Activated CD4-positive, alpha-beta T cell treated with anti-CD3 and anti-CD28 coated beads, Interleukin-2, amount 50 U/mL, for 24 hours (primary cell): ENCODE measurements at regions not wholly inside any gene's neighbourhood (a gene's known extent, or its start where the extent isn't known, plus 50 kb on each side); places are given as distances from the start of the nearest gene placed in this dataset.

Experiments used
- DNase-seq, 2 donors: peaks; one replicate each; pipeline ENCODE4 v3.0.0-alpha.2; 2020; ENCODE audit warnings: low read depth in 1 of 2, low spot score in 1 of 2

DNA sequence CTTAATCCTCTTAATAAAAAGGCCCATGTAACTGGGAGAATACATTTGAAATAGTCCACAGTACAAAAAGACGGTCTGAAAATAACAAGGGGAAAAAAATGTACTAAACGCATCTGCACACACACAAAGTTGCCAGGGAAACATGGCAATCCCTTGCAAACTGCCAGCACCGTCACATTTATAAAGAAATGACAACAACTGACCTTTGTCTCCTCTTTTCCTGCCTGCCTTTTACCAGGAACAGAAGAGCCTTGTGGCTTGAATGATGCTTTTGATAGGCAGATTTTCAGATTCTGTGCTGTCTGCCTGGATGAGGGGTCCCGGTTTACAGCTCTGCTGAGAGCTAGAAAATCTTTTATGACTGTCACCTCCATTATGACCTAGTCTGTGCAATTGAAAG, 308.6 kb upstream of the ZFP64 start:
- DNase-seq: no peak

DNA sequence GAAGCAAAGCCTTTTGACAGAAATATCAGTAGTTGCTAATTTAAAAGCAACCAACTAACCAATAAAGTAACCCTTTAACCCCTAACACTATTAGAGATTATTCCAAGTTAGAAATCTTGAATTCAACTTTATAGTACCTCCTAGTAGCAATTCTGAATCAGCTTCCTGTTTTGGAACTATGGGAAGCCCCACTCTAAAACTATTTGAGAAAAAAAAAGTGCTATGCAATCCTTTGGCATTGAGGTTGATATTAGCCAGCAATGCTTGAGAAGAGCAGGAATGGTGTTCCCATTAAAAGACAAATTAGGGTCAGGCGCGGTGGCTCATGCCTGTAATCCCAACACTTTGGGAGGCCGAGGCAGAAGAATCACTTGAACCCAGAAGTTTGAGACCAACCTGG, 306.2 kb upstream of the ZFP64 start:
- no peak for DNase-seq

DNA sequence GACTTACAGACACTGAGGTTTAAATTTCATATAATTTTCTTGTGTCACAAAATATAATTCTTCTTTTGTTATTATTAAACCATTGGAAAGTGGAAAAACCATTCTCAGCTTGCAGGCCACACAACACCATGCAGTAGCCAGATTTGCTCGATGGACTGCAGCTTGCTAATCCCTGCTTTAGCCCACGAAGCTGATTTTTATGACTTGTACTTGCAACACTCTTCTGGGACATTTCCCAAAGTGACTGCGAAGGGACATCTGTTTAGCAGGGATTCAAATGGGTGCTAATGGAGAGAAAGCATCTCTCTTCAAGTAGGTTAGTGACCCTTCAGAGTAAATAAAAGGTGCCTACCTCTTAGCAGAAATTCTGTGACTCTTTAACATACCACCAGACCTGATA, 304.6 kb upstream of the ZFP64 start:
- no peak for DNase-seq

DNA sequence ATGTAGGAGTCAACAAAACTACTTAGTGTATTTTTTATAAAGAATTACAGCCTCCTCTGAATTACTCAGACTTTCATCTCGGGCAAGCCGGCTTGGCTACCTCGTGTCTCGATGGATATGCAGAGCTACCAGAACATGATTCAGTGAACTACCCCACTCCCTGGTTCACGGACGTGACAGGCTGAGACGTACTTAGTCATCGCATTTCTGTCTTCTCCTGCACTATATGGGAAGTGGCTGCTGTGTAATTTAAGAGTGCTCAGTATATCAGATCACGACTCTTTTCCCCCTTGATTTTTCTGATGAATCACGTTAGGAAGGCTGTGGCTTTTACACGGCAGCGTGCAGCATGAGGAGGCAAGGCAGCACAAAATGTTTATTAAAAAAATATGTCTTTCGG, 302.7 kb upstream of the ZFP64 start:
- peak; percentile 8 to 69 for DNase-seq

DNA sequence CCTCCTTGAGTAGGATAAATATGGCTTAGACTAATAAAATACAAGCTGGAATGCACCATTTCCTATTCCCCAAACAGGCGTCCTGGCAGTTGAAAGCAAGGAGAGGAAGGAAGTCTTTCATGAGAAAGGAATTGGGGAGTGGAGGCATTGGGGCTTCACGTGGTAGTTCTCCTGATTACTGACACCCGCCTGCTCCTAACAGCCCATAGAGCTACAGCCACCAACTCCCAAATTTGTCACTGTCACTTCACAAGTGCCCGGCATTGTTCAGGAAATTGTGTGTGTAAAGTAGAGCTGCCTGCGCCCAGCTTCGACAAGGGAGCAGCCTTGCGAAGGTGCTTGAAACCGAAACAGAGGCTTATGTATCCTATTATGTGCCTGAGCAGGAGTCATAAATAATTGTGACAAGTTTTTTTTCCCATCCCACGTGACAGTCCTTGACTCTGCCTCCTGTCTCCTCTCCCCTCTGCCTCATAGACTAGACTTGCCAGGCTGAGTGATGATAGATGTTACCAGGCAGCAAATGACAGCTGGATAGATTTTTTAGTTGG, 301.7 kb upstream of the ZFP64 start:
- DNase-seq: peak in 1 of 2 donors; percentile 13

DNA sequence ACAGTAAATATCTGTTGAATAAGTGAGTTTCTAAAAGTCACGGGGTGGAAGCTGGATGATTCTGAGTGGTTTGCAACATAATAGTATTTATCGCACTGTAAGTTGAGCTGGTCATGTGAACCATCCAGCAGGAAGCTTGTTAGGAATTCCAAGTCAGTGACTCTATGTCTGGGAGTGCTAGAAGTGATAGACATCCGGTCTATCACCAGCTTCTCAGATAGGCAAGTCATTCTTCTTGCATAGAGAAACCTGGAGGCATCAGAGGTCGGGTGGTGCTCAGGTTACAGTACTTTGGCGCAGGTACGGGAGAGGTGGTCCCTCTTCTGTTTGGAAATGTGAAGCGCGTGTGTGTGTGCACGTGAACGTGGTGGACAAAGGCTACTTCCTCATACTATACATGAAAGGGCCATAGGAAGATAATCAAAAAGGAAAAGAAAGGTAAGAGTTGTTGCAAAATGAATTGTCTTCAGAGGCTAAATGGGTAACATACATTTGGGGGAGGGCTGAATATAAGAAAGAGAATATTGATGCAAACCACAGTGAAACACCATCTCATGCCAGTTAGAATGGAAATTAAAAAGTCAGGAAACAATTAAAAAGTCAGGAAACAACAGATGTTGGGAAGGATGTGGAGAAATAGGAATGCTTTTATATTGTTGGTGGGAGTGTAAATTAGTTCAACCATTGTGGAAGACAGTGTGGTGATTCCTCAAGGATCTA, 299.3 kb upstream of the ZFP64 start:
- DNase-seq: no peak

DNA sequence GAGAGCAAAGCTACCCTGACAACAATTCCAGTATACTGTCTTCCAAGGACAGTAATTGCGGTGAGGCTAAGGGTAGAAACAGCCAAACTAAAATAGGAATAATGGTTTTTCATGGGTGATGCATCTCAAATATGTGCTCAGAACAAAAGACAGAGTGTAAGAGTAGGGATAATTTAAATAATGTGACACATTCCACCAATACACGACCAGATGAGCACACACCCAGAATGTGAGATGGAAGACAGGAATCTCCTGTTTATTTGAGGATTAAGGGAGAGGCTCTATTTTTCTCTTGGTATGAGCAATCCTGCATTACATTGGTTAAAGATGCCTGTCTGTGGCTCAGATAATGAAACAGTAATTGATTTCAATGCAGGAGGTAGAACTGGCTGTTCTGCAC, 292.9 kb upstream of the ZFP64 start:
- DNase-seq: no peak

DNA sequence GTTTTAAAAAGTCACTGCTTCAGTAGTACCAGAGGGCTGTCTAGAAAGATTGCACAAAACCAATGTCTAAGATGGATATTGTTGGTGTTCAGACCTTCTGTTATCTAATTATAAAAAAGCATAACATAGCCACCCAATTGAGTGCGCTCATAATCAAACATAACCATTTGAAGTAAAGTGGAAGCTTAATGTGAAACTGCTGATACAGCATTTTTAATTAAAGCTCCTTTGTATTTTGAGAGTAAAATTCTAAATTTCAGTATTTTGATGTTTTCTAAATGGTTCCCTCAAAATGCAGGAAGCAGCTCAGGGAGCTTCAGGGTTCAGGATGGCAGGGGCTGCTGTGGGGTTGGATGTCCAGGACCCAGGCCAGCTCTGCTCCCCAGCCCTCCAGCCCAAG, 291.8 kb upstream of the ZFP64 start:
- DNase-seq: no peak

DNA sequence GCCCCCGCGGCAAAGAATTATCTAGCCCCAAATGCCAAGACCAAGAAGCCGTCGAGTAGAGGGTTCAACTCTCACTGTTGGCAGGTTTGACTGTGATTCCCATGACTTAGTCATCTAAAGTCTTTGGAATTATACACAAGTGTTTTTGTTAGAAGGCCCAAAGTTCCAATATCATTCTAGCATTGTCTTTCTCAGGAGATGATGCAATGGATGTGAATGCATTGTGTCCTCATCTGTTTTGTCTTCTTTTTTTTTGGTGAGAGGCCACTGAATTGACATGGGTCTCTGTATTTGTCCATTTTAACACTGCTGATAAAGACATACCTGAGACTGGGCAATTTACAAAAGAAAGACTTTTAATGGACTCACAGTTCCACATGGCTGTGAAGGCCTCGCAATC, 290.5 kb upstream of the ZFP64 start:
- no peak for DNase-seq

DNA sequence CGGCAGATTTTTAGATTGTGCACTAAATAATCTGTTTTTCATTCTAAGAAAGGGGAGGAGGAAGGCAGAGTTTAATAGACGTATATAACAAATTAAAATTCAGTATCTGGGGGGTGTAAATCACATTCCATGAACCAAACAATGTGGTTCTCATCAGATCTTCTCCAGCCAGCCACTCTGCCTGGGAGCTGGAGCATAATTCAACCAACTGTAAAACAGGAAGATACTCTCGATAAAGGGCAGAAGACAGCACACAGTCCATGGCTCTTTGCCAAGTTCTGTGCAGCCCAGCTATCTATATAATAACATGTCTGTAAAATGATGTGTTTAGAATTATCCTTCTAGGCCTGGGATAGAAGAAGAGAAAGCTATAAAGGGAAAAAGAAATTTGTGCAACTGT, 289.9 kb upstream of the ZFP64 start:
- no peak for DNase-seq

DNA sequence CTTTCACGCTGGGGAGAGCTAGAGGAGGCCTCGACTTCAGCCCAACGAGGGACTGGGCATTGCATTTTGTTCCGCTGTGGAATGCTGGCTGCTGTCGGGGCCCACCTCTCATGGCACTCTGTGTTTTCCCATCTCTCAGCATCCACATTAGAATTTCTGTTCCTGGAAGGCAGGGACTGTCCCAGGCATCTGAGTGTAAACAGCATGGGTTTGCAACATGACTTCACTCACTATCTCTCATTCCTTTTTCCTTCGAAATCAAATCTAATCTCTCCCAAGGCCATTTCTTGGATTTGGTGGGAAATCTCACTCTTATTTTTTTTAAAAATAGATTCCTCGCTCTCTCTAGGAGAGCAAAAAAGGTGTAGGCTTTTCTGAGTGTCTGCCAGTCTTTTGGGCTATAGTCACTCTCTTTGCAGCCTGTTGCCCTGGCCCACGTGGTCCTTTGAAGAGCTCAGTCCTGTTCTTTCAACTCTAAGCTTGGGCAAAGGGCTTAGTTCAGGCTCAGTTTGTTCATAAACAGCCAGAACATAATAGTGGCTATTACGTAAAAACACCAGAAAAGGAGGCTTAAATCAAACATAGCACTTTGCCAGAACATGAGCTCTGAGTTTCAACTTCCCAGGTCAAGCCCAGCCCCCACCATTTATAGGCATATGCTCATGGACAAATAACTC, 284.6 kb upstream of the ZFP64 start:
- no peak for DNase-seq

DNA sequence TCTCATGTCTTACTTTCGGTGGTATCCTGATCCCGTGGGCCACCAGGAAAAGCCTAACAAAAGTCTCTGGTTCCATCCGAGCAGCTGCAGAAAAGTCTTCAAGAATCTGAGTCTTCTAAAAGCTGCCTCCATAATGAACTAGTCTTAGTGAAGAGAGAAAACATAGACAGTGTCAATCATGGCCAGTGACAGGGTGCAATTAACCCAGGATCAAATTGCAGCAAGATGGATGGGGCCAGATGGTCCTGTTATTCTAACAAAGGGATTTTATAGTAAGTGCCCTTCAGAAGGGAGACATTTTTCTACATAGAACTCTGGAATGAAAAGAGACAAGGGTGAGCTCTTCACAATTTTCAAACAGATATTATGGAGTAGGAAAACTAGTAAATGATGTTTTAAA, 281.6 kb upstream of the ZFP64 start:
- no peak for DNase-seq

DNA sequence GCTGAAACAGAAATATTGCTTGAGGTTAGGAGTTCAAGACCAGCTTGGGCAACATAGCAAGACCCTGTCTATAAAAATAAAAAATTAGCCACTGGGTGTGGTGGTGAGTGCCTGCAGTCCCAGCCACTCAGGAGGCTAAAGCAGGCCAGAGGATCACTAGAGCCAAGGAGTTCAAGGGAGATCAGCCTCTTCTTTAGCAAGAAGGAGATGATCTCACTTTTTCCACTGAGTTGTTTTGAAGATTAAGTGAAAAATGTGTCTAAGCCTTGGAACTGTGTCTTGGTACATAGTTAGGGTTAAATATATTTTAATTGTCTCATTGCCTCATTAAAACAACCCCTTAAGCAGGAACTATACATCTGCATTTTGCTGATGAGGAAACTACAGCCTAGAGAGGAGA, 279.0 kb upstream of the ZFP64 start:
- no peak for DNase-seq

DNA sequence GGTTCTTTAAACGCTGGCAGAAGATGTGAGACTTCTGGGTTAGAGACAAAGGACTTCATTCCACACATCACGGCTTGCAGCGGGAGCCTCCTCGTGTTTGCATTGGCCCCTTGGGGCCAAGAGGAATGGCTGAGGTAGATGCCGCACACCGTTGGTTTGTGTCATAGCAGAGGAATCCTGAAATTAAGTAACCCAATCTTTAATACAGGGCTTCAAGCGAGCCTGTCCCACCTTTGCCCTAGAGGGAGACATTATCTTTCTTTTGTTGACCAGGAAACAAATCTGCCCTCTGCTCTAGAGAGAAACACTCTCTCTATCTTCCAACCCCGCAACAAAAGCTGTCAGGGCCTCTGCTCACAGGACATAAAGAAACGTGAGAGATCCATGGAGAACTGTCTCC, 277.5 kb upstream of the ZFP64 start:
- DNase-seq: no peak

DNA sequence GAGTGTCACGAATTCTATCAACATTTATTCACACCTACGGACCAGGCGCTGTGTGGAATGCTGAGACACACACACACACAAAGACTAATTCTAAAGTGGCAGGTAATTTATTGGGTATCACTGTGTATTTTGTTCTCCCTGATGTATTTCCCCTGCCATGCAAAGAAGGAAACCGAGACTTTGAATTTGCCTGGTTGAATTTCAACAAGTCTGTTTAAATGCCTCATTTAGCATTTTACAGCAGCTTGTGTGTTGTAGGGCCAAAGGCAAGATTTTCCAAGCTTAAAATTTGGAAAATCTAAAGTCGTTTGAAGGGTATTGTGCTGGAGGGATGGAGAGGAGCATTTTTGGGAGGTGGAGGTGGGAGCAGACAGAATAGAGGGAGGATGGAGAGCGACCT, 274.4 kb upstream of the ZFP64 start:
- no peak for DNase-seq

DNA sequence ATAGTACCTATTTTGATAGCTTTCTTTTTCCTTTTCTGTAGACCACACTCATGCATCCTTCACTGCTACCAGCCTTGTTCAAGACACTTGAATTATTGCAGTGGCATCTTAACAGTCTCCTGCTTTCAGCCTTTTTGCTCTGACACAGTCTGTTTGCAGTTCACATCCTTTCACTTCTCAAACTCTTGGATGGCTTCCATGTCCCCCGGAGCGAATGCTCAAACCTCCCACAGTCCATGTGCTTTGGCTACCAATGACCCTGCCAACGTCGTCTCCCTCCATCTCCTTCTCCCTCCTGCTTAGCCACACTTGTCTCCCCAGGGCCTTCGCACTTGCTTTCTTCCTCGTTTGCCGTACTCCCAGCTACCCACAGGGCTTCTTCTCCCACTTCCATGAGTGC, 270.0 kb upstream of the ZFP64 start:
- no peak for DNase-seq

DNA sequence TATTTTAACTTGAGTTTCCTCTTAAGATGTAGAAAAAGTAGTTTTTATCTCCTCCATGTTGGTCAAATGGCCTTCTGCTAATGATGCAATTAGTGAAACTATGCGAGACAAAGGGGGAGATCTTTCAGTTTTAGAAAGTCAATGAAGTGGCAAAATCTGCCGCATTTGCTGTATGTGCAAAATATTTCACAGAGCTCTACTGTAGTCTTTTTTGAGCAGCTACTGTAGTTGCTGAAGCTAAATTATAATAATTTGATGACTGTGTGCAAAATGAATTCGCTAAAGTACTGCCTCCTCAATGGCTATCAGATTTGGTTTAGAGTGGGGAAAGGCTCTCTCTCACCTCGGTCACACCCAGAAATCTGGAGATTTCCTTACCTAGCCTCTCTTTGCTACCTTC, 267.6 kb upstream of the ZFP64 start:
- no peak for DNase-seq

DNA sequence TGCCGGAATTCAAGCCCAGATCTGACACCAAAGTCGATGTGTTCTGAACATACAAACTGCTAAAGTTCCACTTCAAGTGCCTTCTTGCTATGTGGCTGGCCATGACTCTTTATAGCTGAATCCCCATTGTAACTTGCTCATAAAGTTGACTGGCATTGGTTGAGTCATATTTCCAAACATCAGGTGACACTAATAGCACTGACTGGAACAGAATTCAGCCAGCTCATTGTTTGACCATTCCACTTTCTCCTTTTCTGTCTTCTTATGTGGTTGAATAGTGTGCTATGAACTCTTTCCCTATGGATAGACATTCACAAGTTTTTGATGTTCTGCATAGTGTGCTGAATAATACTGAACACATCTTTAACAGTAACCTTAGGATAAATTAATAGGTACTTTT, 266.2 kb upstream of the ZFP64 start:
- DNase-seq: no peak

DNA sequence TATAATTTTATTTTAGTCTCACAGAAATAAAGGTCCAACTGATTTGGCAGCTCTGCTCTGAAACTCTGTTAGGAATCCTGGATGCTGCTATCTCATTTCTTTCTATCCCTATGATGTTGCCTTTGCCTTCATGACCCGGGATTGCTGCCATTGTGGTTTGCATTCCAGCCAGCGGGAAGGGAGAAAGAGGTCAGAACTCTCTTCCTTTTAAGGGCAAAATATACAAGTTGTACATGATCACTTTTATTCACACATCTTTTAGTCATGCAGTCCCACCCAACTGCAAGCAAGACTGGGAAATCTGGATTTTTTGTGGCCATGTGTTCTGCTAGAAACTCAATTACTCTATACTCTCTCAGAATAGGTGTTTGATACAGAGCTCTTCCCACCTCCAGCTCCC, 263.1 kb upstream of the ZFP64 start:
- no peak for DNase-seq

DNA sequence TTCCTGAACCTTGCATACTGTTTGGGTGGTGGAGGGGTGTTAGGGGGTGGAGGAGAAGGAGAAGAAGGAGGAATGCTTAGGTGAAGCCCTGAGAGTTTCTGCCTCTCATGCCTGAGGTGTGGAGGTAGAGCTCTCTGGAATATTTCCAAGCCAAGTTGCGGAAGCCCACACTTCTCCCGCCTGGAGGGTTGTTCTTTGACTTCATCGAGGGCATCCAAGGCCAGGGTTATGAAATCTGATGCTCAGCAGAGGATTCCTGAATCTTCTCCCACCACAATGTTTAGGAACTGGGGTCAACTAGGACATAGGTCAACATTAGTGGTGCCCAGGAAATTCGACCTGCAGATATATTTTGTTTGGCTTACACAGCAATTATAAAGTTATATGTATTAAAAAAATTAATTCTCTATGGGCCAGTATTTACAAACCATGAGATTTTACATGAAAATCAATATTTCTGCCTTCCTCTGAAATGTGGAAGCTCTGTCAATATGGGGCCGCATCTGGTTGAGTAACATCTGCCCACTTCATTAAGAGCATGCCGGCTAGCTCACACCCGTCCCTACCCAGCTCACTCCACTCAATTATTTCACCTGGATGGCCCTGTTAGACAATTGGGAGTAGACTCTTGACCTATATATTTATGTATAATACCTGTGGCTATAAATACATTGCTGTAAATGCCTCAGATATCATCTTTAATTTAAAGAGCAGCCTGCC, 257.1 kb upstream of the ZFP64 start:
- no peak for DNase-seq

DNA sequence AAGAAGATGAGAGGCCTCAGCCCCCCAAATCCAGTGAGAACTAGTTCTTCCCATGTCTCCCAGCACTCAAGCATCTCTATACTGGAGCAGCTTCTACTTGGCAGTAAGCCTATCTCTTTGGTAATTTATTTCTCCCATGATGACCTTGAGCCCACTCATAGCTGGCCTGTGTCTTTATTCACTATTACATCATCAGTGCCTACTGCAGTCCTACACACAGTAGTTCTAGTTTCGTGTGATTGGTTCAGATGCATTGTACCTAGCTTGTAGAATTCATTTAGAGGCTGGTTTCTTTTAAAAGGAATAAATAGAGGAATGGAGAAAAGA, 255.6 kb upstream of the ZFP64 start:
- no peak for DNase-seq

DNA sequence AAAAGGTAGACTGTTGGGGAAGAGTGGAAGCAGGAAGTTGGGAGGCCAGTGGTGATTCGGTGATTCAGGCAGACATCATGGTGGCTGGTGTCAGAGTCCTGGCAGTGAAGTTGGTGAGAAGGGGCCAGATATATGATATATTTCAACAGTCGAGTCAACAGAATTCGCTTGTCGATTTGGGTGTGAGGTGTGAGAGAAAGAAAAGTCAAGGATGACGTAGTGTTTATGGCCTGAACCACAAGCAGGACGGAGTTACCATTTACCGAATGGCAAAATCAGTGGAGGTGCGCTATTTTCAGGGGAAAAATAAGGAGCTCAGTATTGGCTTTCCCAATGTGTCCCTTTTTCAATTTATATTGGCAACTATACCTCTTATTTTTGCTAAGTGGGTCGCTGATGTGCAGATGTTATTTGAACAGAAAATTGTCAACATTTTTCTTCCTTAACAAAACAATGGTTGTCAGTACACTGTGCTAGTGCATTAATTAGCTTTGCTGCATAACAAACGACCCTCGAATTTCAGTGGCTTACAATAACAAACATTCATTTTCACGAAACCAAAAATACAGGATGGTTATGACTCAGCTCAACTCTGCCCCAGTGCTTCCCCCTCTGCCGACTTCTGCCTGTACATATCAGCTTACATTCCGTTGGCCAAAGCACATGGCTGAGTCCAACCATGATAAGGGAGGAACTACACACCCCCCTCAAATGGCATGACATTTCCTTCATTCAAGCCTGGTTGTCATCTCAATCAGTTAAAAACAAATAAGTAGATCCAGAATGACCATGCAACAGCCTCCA, 255.0 kb upstream of the ZFP64 start:
- no peak for DNase-seq
